SK-N-SH (cell line): ENCODE measurements at regions not wholly inside any gene's neighbourhood (a gene's known extent, or its start where the extent isn't known, plus 50 kb on each side); places are given as distances from the start of the nearest gene placed in this dataset.

Experiments used
- EP300 ChIP-seq, 2 experiments: IDR thresholded peaks; 2 replicates each; pipeline versions ENCODE4 v1.4.0 to v1.6.1; 2012; ENCODE audit warnings: borderline replicate concordance in 1 of 2, low read depth in 1 of 2, low read length in 1 of 2
- EZH2phosphoT487 ChIP-seq: fragments of 200-600 bp; sonication (generic); IDR thresholded peaks from 2 replicates; pipeline ENCODE4 v1.6.1; 2017; ENCODE audit warnings: low read depth, mixed run types, mild to moderate bottlenecking, antibody characterized with exemption, moderate library complexity, borderline replicate concordance
- JUND ChIP-seq: IDR thresholded peaks from 2 replicates; pipeline ENCODE4 v1.4.0; 2012
- POLR2AphosphoS5 ChIP-seq: IDR thresholded peaks from 2 replicates; pipeline ENCODE4 v1.6.1; 2012; ENCODE audit warnings: low read depth, low read length
- REST ChIP-seq: IDR thresholded peaks from 2 replicates; pipeline ENCODE4 v1.6.1; 2012; ENCODE audit warnings: mild to moderate bottlenecking, low read depth, low read length, moderate library complexity
- SIN3A ChIP-seq: IDR thresholded peaks from 2 replicates; pipeline ENCODE4 v1.6.1; 2012; ENCODE audit warnings: low read depth, mild to moderate bottlenecking, low read length, moderate library complexity, borderline replicate concordance
- TAF1 ChIP-seq: IDR thresholded peaks from 2 replicates; pipeline ENCODE4 v1.6.1; 2012; ENCODE audit warnings: low read depth, mild to moderate bottlenecking, low read length, moderate library complexity, borderline replicate concordance
- TEAD4 ChIP-seq: IDR thresholded peaks from 2 replicates; pipeline ENCODE4 v1.4.0; 2012; ENCODE audit warnings: mild to moderate bottlenecking, borderline replicate concordance; ENCODE audit not compliant: insufficient read depth
- YY1 ChIP-seq: IDR thresholded peaks from 2 replicates; pipeline ENCODE4 v1.4.0; 2012; ENCODE audit warnings: low read depth, mild to moderate bottlenecking
- TF ChIP-seq, protein P1 (sequence below): fragments of 200-600 bp; sonication (generic); IDR thresholded peaks from 2 replicates; pipeline ENCODE4 v1.6.1; 2017; ENCODE audit warnings: antibody characterized with exemption, mild to moderate bottlenecking, moderate library complexity
- TF ChIP-seq, protein P2 (sequence below): IDR thresholded peaks from 2 replicates; pipeline ENCODE4 v1.4.0; 2012; ENCODE audit warnings: low read depth
- TF ChIP-seq, protein P3 (sequence below): IDR thresholded peaks from 2 replicates; pipeline ENCODE4; 2012

DNA sequence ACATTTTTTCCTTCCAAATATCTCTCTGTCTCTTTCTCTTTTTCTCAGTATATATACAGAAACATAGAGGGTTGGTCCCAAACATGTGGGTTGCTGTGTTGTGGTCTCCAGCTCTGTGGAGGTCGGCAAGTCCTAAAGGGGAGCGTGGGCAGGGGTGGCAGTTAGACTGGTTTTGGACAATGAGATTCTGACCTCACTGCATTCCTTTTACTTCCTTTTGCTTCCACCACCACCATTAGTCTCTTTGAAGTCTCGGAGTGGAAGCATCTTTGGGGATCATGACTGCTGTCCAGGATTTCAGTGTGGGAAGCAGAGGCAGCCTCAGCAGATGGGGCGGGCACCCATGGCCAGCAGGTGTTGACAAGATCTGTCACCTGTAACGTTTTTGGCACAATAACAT is 1091.8 kb downstream of the RAPGEF2 start:
- TF ChIP-seq, protein P1, sequence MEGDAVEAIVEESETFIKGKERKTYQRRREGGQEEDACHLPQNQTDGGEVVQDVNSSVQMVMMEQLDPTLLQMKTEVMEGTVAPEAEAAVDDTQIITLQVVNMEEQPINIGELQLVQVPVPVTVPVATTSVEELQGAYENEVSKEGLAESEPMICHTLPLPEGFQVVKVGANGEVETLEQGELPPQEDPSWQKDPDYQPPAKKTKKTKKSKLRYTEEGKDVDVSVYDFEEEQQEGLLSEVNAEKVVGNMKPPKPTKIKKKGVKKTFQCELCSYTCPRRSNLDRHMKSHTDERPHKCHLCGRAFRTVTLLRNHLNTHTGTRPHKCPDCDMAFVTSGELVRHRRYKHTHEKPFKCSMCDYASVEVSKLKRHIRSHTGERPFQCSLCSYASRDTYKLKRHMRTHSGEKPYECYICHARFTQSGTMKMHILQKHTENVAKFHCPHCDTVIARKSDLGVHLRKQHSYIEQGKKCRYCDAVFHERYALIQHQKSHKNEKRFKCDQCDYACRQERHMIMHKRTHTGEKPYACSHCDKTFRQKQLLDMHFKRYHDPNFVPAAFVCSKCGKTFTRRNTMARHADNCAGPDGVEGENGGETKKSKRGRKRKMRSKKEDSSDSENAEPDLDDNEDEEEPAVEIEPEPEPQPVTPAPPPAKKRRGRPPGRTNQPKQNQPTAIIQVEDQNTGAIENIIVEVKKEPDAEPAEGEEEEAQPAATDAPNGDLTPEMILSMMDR = no peak
- TF ChIP-seq REST (no peak), JUND (no peak), POLR2AphosphoS5 (no peak), EZH2phosphoT487 (no peak), SIN3A (no peak), TEAD4 (no peak), YY1 (no peak), TAF1 (no peak), EP300 (IDR thresholded peaks at IDR 0.05; ENCODE audit: borderline replicate concordance in 1 of 2, low read depth in 1 of 2, low read length in 1 of 2) (no peak)
- TF ChIP-seq, protein P2, sequence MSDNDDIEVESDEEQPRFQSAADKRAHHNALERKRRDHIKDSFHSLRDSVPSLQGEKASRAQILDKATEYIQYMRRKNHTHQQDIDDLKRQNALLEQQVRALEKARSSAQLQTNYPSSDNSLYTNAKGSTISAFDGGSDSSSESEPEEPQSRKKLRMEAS = no peak
- TF ChIP-seq, protein P3, sequence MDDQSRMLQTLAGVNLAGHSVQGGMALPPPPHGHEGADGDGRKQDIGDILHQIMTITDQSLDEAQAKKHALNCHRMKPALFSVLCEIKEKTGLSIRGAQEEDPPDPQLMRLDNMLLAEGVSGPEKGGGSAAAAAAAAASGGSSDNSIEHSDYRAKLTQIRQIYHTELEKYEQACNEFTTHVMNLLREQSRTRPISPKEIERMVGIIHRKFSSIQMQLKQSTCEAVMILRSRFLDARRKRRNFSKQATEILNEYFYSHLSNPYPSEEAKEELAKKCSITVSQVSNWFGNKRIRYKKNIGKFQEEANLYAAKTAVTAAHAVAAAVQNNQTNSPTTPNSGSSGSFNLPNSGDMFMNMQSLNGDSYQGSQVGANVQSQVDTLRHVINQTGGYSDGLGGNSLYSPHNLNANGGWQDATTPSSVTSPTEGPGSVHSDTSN = no peak
